GM18867 (cell line): ENCODE measurements at regions not wholly inside any gene's neighbourhood (a gene's known extent, or its start where the extent isn't known, plus 50 kb on each side); places are given as distances from the start of the nearest gene placed in this dataset.
A peak's percentile ranks its signal among the peaks of the same experiment; 100 is the strongest.

ENCODE experiments used
- ATAC-seq: cut with Tn5 transposase; IDR thresholded peaks from one replicate; pipeline ENCODE4 v1.9.1; 2021; ENCODE audit warnings: mild to moderate bottlenecking, moderate library complexity; ENCODE audit not compliant: unreplicated experiment

DNA sequence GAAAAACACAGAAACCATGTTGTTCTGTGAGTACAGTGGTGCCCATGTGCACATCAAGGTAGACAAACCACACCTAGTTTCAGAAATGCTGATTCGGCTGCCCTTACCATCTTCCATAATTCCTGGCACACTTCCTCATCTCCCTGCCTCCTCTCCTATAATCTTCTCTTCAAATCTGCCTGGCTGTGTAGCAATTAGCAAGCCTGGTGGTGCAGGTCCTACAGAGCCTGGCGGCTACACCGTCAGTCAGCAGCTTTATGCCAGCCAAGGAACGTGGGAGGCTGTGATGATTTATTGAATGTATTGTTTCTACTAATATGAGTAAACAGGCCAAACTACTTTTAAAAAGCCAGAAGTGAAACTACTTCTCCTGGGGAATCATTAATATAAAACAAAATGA is 106.8 kb downstream of the SEMA6D start:
- ATAC-seq = peak; percentile 65

DNA sequence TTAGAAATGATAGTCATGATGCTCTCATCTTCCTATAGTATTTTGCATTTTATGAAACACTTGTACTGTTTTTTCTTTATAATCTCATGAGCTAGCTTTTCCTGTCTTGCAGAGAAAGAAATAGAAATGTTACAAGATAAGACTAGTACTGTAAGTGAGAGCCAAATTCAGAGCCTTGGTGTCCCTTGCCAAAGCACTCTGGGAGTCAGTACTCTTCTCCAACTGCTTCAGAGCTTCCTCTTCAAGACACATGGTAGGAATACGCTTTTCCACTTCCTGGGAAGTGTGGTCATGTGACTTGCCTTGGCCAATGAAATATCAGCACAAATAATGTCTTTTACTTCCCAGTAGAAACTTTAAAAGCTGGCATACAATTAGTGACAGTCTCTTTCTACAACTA is 112.4 kb downstream of the SEMA6D start:
- no peak for ATAC-seq

DNA sequence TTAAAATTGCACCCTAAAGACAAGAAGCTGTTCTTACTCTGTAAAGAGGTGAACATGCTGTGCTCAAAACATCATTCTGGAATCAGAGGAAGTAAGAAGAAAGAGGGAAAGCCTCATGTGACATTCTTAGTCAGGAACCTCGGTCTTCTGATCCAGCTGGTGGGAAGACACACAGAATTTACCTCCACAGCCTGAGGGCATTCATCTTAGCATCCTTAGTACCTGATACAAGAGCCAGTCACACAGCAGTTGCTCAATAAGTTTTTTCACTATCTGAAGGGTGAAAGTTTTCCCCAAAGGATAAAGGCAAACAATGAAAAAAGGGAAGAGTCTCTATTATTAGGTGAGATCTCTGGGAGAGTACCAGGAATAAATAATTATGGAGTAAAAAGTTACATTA is 116.8 kb downstream of the SEMA6D start:
- ATAC-seq = no peak

DNA sequence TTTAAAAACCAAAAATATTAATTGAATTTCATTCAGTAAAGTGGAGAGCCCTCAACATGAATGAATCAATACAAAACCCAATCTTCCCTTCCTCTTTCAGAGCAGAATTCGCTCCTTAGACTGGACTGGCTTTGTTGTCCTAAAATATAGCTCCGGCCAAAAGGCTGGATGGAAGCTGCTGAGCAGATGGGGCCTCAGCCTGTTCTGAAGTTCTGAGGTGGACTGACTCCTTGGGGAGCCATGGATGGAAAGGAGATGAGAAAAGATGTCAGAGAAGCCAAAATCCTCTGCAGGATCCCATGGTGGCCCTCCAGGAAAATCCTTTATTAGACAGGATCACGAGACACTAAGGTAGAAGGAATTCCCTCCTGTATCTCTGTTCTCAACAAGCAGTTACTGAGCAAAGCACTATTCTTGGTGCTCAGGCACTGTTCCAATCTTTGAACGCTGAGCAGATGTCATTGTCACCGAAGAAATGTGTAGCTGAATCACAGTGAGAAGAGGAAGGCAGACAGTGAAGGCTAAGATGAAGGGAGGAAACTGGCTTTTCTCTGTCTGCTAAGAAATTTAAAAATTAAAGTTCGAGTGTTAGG is 122.0 kb downstream of the SEMA6D start:
- no peak for ATAC-seq

DNA sequence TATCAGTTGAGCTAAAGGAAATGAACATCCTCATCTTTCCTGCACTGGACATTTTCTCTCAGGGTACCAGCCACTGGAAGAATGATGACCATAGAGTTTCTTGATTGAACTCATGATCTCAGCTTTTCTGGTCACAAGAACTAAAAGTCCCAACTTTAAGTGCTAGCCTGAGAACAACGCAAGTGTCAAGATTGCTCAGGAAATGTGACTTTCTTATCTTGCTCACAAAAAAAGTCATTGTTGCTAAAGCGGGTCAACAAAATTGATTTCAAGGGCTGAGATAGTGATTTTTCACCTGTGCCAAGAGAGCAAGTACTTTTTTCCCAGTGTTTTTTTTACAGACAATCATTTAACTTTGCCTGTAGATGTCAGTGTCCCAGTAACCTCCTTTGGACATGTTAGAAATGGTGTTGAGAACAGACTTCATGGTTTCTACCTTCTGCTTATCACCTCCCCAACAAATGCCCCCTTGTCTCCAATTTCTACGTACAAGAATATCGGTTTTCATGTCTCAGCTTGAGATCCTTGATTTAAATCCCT is 125.9 kb downstream of the SEMA6D start:
- no peak for ATAC-seq

DNA sequence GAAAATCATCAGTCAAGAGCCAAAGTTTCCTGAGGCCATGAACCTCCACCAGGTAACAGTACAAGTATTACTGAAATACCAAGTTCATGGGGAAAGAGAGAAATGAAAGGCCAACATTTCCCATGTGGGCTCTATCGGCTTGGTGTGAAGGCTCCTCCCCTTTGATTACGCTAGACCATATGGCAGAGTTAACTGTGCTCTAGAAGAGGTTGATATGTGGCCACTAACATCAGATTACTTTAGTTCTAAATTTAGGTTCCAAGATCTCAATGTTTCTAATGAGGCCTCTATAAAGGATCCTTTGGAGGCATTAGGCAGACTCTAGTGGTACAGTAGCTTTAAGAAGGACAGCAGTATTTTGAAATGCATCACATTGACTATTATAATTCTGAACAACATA is 127.1 kb downstream of the SEMA6D start:
- no peak for ATAC-seq

DNA sequence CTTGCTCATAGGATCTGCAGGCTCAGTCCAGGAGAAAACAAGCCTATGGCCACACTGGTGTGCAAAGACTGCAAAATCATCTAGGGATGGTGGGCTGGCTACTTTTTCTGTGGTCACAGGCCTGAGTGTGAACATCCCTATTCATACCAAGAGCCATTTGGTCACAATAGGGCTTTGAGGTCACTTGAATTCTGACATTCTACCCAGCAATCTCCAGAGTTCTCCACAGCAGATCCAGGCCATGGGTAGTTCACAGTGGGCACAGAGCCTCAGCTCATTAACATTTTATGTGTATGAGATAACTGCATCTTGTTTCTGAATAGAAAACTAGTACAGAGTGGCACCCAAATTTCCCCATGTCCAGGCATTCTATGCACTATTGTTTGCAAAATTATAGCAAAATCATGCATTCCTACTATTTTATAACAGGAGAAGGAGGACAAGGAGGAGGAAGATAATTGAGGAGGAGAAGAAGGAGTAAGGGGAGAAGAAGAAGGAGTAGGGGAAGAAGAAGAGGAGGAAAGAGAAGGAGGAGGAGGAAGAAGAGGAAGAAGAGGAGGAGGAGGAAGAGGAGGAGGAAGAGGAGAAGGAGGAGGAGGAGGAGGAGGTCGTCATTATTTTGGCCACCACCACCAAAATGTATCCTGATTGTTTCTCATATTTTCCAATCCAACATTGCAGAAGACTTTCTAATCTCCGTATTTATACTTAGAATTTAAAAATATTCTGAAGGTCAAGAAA is 129.0 kb downstream of the SEMA6D start:
- no peak for ATAC-seq

DNA sequence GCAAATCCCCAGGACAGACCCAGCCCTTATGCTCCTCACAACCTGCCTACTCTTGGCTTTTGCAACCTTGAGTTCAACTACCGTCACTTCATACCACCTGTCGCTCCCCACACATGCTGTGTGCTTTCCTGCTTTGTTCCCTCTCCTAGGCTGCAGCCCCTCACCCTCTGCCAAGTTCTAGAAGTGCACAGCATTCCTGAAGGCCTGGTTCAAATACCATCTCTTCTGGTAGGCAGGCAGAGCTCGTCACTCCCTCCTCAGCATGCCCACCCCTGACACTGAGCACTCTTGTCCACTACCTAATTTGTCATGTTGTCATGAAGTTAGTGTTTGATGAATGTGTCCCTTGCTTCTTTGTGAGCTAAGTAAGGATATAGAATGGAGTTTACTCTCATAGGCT is 129.6 kb downstream of the SEMA6D start:
- no peak for ATAC-seq

DNA sequence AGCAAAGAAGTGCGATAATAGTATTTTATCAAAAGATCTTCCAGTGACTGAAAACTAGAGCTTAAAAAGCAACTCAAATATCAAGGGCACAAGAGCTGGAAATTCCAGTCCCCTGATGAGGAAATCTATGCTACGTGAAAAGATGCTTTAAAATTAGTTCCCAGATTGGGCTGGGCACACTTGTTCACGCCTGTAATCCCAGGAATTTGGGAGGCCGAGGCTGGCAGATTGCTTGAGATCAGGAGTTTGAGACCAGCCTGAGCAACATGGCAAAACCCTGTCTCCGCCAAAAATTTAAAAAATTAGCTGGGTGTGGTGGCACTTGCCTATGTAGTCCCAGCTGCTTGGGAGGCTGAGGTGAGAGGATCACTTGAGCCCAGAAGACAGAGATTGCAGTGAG is 138.8 kb downstream of the SEMA6D start:
- ATAC-seq = no peak

DNA sequence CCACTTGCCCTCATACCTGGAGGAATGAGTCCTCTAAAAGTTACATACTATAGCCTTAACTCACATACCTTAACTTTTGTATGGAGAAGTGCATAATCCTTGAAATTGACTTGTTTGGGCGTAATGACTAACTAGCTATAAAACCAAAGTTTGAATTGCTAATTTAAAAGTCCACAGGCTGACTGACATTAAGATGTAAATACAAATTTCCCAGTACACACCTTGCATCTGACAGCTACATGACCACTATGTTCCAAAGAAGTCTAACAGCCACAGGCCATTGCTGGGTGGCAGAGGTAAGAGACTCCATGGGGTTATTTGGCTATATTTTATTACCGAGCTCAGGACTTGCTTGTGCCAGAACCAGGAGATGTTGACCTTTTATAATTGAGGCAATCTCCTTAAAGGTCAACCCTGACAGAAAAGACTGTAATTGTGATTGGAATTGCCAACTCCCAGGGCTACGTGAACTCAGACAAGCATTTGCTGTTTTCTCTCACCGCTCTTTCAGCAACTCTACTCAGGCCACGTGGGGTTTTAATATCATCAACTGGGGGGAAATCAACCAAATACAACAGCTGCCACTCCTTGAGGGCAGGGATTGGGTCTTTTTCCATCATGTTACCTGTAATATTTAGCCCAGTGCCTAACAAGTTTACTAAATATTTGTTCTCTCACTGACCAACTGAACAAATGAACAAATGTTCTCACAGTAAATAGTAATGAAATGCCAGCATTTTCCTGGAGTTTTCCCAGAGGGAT is 139.9 kb downstream of the SEMA6D start:
- no peak for ATAC-seq

DNA sequence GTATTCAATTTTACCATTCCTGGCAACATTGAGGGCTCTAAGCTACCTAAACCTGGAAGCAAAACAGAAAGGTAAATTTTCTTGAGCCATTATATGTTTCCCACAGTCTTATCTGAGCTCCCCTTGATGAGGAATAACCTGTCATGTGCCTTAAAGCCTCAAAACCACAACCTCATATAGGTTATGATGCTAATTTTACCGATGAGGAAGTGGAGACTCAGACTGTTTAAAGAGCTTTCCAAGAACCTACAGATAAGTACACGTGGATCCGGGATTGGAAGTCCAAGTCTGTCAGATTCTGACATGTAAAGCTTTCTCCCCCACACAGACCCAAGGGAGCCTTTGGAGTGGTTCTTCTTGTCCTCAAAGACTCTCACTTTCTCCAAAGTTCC is 140.5 kb downstream of the SEMA6D start:
- ATAC-seq = no peak

DNA sequence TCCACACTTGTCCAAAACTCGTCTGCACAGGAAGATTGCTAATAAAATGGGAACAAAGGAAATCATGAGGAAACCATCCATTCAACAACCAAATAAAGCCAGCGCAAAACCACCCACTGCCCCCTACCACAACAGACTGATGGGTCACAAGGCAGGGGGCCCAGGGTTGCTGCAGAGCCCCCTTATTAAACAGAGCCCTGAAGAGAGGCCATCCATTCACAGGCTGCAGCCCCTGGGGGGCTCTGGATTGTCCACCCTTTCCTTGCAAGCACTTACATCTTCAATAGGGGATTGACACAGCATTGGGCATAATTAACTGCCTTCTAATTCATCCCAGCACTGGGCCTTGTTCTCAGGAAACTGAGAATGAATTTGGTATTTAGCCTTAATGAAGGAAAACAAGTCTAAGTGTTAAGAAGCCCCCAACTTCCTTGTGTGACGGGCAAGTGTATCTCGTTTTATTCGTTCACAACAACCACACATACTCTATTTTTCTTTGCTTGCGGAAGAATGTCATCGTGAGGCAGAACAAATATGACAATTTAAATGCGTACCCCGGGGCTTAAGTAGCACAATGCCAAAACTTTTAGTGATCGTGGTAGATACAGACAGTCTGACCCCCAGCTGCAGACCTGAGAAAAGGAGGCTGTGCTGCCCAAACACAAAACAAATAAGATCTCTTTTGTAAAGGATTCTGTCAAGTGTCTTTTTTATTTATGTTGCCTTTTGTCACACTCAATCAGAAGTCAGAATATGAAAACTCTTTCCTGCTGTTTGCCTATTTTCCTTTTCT is 144.0 kb downstream of the SEMA6D start:
- ATAC-seq = no peak

DNA sequence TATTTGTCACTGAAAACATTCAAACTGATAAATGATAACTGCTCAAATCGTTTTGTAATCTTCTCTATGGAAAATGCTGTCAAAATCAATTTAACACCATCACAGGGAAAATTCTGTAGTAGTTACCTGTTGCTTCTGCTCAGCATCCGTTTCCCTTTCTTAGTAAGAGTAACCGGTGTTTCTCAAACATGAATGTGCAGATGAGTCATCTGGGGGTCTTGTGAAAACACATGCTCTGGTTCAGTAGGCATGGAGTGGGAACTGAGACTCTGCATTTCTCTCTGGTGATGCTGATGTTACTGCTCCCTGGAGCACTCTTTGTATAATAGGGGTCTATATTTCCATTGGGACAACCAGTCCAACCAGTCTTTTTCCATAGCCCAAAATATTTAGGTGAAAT is 145.1 kb downstream of the SEMA6D start:
- peak; percentile 66 for ATAC-seq

DNA sequence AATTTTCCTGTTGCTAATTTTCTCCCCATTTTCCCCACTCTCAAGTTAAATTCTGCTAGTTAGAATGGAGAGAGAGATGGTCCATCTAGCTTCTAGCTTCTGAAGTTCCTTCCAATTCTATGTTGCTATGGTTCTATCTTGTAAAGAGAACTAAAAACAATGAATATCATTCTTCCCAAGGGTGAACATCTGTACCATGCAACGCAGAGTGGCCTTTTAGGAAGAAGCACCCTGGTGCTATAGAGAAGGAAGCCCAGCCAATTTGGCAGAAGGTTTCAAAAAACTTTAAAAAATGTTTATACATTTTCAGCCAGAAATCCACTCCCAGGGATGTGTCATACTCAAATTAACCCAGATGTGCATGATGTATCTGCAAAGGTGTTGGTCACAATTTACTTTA is 149.1 kb downstream of the SEMA6D start:
- ATAC-seq = no peak

DNA sequence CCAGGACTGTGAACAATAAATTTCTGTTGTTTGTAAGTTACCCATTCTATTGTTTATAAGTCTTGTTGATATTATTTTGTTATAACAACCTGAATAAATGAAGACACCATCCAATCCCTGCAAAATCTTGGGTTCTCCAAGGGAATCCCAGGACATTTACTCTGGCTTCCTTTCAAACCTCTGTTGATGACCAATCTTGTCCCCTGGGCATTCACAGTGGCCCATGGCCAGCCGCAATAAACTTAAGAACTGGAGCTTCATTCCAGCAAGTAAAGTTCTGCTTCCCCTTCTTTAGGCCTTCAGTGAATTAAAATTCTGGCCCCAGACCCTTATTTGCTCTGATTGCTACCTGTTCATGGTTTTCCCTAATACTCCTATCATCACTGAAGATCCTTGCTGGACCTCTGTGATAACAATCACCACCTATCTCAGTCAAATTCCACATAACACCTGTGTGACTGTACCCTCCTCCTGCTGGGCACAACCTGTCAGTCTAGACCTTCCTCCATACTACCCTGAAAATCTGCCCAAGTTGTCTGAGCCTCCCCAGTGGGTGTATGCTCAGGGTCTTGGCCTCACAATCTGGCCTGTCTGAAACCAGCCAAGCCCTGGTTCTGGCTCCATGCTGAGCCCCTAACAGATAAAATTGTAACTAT is 153.1 kb downstream of the SEMA6D start:
- no peak for ATAC-seq

DNA sequence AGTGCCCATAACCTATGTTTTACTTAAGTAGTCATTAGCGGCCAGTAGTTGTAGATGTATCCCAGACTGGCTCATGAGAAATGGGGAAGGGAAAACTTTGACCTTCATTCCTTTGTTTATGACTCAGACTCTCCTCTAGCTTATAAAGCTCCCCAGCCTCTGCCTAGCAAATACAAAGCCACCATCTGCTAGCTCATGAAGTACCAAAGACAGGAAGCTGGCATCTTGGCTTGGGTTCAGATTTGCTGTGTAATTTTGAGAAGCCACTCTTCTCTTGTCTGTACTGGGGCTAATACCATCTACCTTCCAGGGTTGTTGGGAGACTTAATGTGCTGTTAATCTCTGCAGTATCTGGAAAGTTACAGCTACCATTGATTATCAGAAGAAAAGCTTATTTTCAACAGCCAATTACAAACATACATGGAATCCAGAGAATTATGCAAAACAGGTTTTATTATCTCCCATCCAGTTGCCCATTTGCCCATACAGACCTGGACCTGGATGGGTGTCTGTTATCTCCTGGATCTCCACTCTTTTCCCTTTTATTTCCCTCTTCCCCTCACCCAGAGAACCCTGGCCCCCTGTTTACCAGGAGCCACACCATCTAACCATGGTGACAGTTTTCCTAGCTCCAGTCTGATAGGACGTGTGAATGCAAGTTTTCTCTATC is 153.8 kb downstream of the SEMA6D start:
- no peak for ATAC-seq

DNA sequence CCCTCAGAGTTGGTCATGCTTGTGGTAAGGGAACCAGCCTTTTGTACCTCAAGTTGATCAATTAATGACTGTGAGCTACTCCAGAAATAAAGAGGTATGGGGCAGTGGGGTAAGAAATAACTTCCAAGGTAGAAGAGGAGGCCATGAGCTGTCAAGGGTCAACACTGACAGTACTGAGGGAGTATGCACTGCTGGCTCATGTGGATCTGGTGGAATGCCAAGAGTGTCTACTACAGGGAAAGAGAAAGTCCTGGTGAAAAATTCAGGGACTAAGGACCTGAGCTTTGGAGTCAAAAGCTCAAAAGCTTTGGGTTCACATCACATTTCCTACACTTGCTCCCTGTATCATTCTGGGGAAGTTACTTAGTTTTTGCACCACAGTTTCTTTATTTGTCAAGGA is 154.9 kb downstream of the SEMA6D start:
- ATAC-seq = no peak

DNA sequence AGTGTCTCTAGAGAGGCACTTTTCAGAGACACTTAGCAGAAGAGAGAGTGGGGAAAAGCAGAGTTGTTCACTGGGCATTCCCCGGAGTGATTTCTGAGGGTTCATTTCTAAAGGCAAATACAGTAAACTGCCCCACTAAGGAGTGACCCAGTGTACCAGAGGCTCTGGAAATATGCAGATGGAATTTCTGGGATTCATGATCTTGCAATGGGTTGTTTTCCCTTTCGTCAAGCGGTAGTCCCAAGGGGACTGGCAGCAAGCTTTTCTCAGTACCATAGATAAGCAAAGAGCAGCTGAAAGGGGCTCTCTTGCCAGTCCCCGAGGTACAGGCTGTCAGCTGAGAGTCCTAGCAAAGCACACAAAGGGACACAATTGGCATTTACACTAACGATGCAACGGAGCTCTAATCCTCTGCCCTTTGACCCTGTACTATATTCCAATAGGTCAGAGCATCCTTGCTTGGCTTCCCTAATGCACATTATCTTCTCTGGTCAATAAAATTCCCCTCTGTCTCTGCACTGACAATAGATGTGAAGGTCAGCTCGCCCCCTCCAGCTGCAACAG is 155.6 kb downstream of the SEMA6D start:
- ATAC-seq = no peak

DNA sequence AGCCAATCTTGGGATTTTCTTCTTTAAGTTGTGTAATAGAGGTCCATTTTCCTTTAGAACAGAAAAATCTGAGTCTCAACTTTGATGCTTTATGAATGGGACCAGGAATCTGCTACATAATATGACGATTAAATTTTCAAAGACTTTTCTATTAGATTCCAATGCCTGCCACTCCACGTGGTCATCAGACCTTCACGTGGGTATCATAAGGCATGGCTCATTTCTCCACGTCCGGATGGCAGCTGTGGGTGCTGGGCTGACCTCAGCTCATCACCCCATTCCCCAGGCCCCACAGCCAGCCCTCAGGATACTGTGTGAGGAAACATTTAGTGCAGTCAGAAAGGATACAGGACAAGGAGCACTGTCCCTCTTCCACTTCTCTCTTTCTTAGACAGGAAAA is 159.7 kb downstream of the SEMA6D start:
- no peak for ATAC-seq

DNA sequence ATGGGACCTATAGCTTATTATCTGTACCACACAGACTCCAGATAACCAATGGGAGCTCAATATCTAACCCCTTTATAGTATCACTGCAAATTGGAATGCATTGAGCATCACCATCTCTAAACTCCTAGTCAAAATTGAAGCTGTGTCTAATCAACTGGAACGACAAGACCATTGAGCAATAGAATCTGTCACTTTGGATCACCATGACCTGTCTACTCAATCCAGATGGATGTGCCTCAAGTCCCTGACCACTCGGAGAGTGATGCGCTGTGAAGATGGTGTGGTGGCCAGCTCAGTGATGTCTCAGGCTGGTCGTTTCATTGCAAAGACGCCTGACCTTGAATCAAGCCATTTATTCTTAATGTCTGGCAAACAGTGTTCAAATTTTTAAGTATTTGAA is 160.5 kb downstream of the SEMA6D start:
- ATAC-seq = no peak
